ENCODE measurements at regions not wholly inside any gene's neighbourhood (a gene's known extent, or its start where the extent isn't known, plus 50 kb on each side); places are given as distances from the start of the nearest gene placed in this dataset.

- Histone ChIP-seq H3K79me2 (ENCODE audit: insufficient read depth, low read length) (no peaks in the 10 kb centered on the region), H3K4me1 (ENCODE audit: insufficient read depth, low read length) (no peaks in the 10 kb centered on the region), H2BK12ac (ENCODE audit: insufficient read length, low read depth, low read length) (no peak overlapping the region), H3K27ac (ENCODE audit: insufficient read length, low read depth, low read length) (no peak overlapping the region), H4K8ac (replicated peaks; ENCODE audit: insufficient read length, low read depth, low read length) (no peak overlapping the region), H3K79me1 (ENCODE audit: insufficient read depth, low read depth, low read length, poor library complexity, severe bottlenecking) (no peaks in the 10 kb centered on the region), H3K14ac (ENCODE audit: insufficient read depth, low read length) (no peak overlapping the region), H2BK120ac (ENCODE audit: low read depth, low read length, poor library complexity, severe bottlenecking) (no peak overlapping the region), H3K23ac (ENCODE audit: insufficient read length, low read depth, low read length) (no peak overlapping the region), H4K5ac (ENCODE audit: insufficient read length, low read depth, low read length) (no peak overlapping the region), H2AK5ac (ENCODE audit: insufficient read length, low read length) (no peak overlapping the region), H3K23me2 (ENCODE audit: insufficient read length, low read depth, low read length, poor library complexity, severe bottlenecking) (no peaks in the 10 kb centered on the region), H3T11ph (ENCODE audit: low read length) (no peak overlapping the region), H3K27me3 (ENCODE audit: insufficient read depth, low read length) (no peaks in the 10 kb centered on the region), H3K4me2 (ENCODE audit: insufficient read depth, insufficient read length, low read length) (no peak overlapping the region), H2BK15ac (ENCODE audit: low read depth, low read length) (no peak overlapping the region), H3K9ac (ENCODE audit: extremely low read depth, insufficient read length, low read length) (no peak overlapping the region), H3K56ac (ENCODE audit: insufficient read length, low read depth, low read length) (no peak overlapping the region), H2BK5ac (ENCODE audit: insufficient read length, low read length) (no peak overlapping the region), H3K18ac (ENCODE audit: insufficient read length, low read depth, low read length) (no peak overlapping the region), H4K20me1 (ENCODE audit: control insufficient read depth, insufficient read depth, insufficient read length) (no peaks in the 10 kb centered on the region), H3K9me3 (ENCODE audit: control insufficient read depth, low read depth, low read length) (no peaks in the 10 kb centered on the region), H2AFZ (ENCODE audit: low read length) (no peak overlapping the region), H2BK20ac (ENCODE audit: low read depth, low read length, poor library complexity, severe bottlenecking) (no peak overlapping the region), H4K91ac (ENCODE audit: insufficient read length, low read depth, low read length) (no peak overlapping the region), H3K4ac (ENCODE audit: low read depth, low read length) (no peak overlapping the region)
- TF ChIP-seq CTCF (conservative IDR thresholded peaks at IDR 0.05): no peak
- DNase-seq: no peak
- H3K27ac Mint-ChIP-seq: no peak overlapping the region
- no peaks in the 10 kb centered on the region for H3K27me3 Mint-ChIP-seq (ENCODE audit: low read depth)
- no peaks in the 10 kb centered on the region for H3K9me3 Mint-ChIP-seq
- H3K4me1 Mint-ChIP-seq: 0 out of 4 replicates have a peak, but pooled peaks cover 0 to 3% of the 10 kb centered on the region in 2 experiments
- H3K4me3 Mint-ChIP-seq: no peak overlapping the region
- WGBS (ENCODE audit: extremely low coverage, insufficient read length, low lambda C conversion rate): no CpG with 5 or more reads among the region's 2 CpGs
- no peaks in the 10 kb centered on the region for H3K36me3 Mint-ChIP-seq (ENCODE audit: insufficient read depth in 1 of 3, low read depth in 3 of 3)
These were observed 1246.4 kb upstream of the CDH9 start for GRCh38 chr5:28284788-28285187.

All from H9 (cell line).